Activated CD8-positive, alpha-beta T cell treated with anti-CD3 and anti-CD28 coated beads for 36 hours (primary cell): ENCODE measurements at regions not wholly inside any gene's neighbourhood (a gene's known extent, or its start where the extent isn't known, plus 50 kb on each side); places are given as distances from the start of the nearest gene placed in this dataset.

Experiments used
- ATAC-seq: fragments of 200-7000 bp; cut with Tn5 transposase; one replicate; pipeline ENCODE4 v1.10.0; 2021; ENCODE audit warnings: mild to moderate bottlenecking, moderate library complexity
- CTCF ChIA-PET: fragments of 350-600 bp; sonication (Branson Sonifier 250); formaldehyde crosslinking; loops from one replicate; lab custom pipeline; 2021; ENCODE audit warnings: antibody characterized with exemption; lab: Charles Lee
- POLR2A ChIA-PET: fragments of 350-600 bp; sonication (Branson Sonifier 250); formaldehyde crosslinking; loops from one replicate; lab custom pipeline; 2021; ENCODE audit warnings: antibody characterized with exemption; lab: Charles Lee
- DNase-seq: peaks from one replicate; pipeline ENCODE4 v3.0.0-alpha.2; 2020
- H3K27ac Mint-ChIP-seq: one replicate; pipeline ENCODE4 v1.8.0; 2021; ENCODE audit warnings: mild to moderate bottlenecking, mixed read lengths
- H3K27me3 Mint-ChIP-seq: one replicate; pipeline ENCODE4 v1.8.0; 2021; ENCODE audit warnings: mixed read lengths
- H3K36me3 Mint-ChIP-seq: one replicate; pipeline ENCODE4 v1.8.0; 2021; ENCODE audit warnings: low read depth, mixed read lengths
- H3K4me1 Mint-ChIP-seq: one replicate; pipeline ENCODE4 v1.8.0; 2021; ENCODE audit warnings: low read depth, mixed read lengths
- H3K4me3 Mint-ChIP-seq: one replicate; pipeline ENCODE4 v1.8.0; 2021; ENCODE audit warnings: mild to moderate bottlenecking, moderate library complexity, mixed read lengths
- H3K9me3 Mint-ChIP-seq: one replicate; pipeline ENCODE4 v1.8.0; 2021; ENCODE audit warnings: mixed read lengths
- CTCF ChIP-seq: fragments of 200-600 bp; IDR thresholded peaks from one replicate; pipeline ENCODE4 v1.8.0; 2022; ENCODE audit warnings: antibody characterized with exemption, mild to moderate bottlenecking
- intact Hi-C: fragments of 100-400 bp; cut with micrococcal nuclease; formaldehyde crosslinking; loops from one replicate; pipeline ENCODE4 v1.10.0; 2022

DNA sequence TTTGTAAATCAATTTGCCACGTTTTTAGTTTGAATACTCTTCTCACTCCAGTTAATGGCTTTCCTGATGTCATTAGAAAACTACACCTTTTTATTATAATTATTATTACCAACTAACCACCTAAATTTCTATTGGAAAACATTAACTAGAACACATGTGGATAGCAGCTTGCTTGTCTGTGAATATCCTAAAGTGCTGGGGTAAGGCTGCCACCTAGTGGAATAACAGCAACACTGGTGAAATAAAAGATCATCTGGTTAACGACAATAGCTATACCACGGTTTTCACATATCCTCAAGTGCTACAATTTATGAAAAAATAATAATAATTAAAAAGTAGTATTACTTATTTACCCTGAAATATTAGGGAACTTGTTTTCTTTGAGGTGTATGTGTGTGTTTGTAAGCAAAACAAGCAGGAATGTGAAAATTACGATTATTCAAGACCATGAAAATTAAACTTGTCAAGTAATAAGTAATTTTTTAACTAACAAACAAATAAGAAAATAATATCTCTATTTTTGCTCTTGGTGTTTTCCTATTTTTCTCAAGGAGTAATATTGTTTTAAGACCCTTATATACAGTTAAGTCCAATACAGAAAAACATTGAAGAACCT lies 130.1 kb upstream of the TECRL start:
- Mint-ChIP-seq H3K4me1 (no peaks in the 10 kb centered on the region), H3K9me3 (no peaks in the 10 kb centered on the region), H3K27ac (no peak overlapping the region), H3K27me3 (no peaks in the 10 kb centered on the region), H3K4me3 (no peak overlapping the region), H3K36me3 (no peaks in the 10 kb centered on the region)
- ChIA-PET CTCF (interaction anchor here (0.6 to 2.0 kb wide), 14 partner anchors 9 to 391 kb away, joined by 3 to 14 read pairs (median 4); no protein-coding TSS in a partner anchor), POLR2A (no interaction called here)
- ATAC-seq, result no peak
- intact Hi-C loops, result loop anchor here (5.0 kb wide), 1 partner anchor 377 kb away; no protein-coding TSS in a partner anchor
- TF ChIP-seq CTCF, result peak; percentile 69
- DNase-seq, result peak; percentile 49

DNA sequence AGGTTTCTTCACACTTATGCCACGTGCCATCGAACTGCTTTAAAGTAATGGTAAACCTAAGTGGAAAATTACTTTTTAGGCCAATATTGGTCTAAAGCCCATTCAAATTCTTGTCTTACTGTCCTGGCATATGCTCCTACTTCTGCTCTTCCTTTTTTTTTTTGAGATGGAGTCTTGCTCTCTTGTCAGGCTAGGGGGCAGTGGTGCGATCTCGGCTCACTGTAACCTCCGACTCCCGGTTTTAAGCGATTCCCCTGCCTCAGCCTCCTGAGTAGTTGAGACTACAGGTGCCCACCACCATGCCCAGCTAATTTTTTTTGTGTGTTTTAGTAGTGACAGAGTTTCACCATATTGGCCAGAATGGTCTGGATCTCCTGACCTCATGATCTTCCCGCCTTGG lies 129.0 kb upstream of the TECRL start:
- CTCF ChIA-PET, result interaction anchor here (1.0 to 2.0 kb wide), 6 partner anchors 9 to 379 kb away, joined by 3 to 14 read pairs (median 7); no protein-coding TSS in a partner anchor

DNA sequence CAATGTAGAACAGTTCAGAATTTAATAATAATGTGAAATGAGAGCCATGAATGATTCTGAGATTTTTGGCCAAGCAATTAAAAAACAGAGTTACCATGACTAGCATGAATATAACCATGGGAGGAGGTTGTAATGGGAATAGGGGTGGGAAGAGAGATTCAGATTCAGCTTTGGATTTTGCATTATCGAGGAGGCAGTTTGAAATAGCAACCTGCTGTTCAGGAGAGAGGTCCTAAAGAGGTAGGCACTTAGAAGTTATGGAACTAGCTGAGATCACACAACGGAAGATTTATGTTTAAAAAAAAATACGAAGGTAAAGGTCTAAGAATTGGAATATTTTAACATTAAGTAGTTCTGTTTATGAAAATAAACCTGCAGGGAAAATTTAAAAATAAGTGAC lies 124.4 kb upstream of the TECRL start:
- peaks cover 4% of the 10 kb centered on the region for H3K9me3 Mint-ChIP-seq
- no peaks in the 10 kb centered on the region for H3K4me1 Mint-ChIP-seq
- POLR2A ChIA-PET, result no interaction called here
- H3K4me3 Mint-ChIP-seq, result no peak overlapping the region
- intact Hi-C loops, result no loop called here
- no peaks in the 10 kb centered on the region for H3K27me3 Mint-ChIP-seq
- no peak overlapping the region for H3K27ac Mint-ChIP-seq
- DNase-seq (no peak), ATAC-seq (no peak)
- H3K36me3 Mint-ChIP-seq, result no peaks in the 10 kb centered on the region
- TF ChIP-seq CTCF, result no peak
- CTCF ChIA-PET, result no interaction called here

More for the DNA sequence above, 129.0 kb upstream of the TECRL start:
- H3K27me3 Mint-ChIP-seq, result no peaks in the 10 kb centered on the region
- H3K9me3 Mint-ChIP-seq, result no peaks in the 10 kb centered on the region
- DNase-seq (no peak), ATAC-seq (no peak)
- no peaks in the 10 kb centered on the region for H3K36me3 Mint-ChIP-seq
- intact Hi-C loops, result loop anchor here (5.0 kb wide), 1 partner anchor 376 kb away; no protein-coding TSS in a partner anchor
- TF ChIP-seq CTCF, result no peak
- no peak overlapping the region for H3K4me3 Mint-ChIP-seq
- POLR2A ChIA-PET, result no interaction called here
- H3K4me1 Mint-ChIP-seq, result no peaks in the 10 kb centered on the region
- H3K27ac Mint-ChIP-seq, result no peak overlapping the region

GRCh38 chr4:64533159-64533558 lies 123.9 kb upstream of the TECRL start:
- TF ChIP-seq CTCF, result no peak
- intact Hi-C loops, result no loop called here
- H3K4me1 Mint-ChIP-seq, result no peaks in the 10 kb centered on the region
- H3K27me3 Mint-ChIP-seq, result no peaks in the 10 kb centered on the region
- no peaks in the 10 kb centered on the region for H3K36me3 Mint-ChIP-seq
- peaks cover 4% of the 10 kb centered on the region for H3K9me3 Mint-ChIP-seq
- ChIA-PET POLR2A (no interaction called here), CTCF (no interaction called here)
- ATAC-seq (no peak), DNase-seq (no peak)
- no peak overlapping the region for H3K4me3 Mint-ChIP-seq
- no peak overlapping the region for H3K27ac Mint-ChIP-seq

- no peak for DNase-seq
- Mint-ChIP-seq H3K9me3 (peaks cover 10% of the 10 kb centered on the region), H3K36me3 (no peaks in the 10 kb centered on the region), H3K4me3 (no peak overlapping the region), H3K27me3 (no peaks in the 10 kb centered on the region), H3K4me1 (no peaks in the 10 kb centered on the region), H3K27ac (no peak overlapping the region)
- intact Hi-C loops, result no loop called here
- no peak for TF ChIP-seq CTCF
- CTCF ChIA-PET, result no interaction called here
- POLR2A ChIA-PET, result no interaction called here
- no peak for ATAC-seq
Observed at GRCh38 chr4:64520421-64520820, 111.2 kb upstream of the TECRL start.
